ENCODE measurements at regions not wholly inside any gene's neighbourhood (a gene's known extent, or its start where the extent isn't known, plus 50 kb on each side); places are given as distances from the start of the nearest gene placed in this dataset.

- no peak for DNase-seq
Measured at GRCh38 chr3:168624892-168625448, 529.2 kb upstream of the GOLIM4 start.

DNA sequence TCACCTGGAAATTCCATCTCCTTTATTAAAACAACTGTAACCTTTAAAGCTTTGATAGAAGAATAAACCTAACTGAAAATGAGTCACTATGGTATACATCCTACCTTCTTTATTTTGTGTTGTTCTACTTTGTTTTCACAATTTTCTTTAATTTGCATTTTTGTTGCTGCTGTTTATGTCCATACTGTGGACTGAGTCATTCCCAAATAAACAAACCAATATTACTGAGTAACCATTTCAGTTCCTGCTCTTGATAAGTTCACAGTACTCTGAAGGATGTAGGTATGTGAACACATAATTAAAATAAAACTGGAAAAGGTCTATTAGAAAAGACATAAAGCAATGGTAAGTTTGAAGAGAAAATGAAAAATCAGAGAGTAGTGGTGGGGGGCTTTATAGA, 528.5 kb upstream of the GOLIM4 start:
- DNase-seq = no peak

- DNase-seq = no peak
Measured at GRCh38 chr3:168622795-168623194, 527.1 kb upstream of the GOLIM4 start.

DNA sequence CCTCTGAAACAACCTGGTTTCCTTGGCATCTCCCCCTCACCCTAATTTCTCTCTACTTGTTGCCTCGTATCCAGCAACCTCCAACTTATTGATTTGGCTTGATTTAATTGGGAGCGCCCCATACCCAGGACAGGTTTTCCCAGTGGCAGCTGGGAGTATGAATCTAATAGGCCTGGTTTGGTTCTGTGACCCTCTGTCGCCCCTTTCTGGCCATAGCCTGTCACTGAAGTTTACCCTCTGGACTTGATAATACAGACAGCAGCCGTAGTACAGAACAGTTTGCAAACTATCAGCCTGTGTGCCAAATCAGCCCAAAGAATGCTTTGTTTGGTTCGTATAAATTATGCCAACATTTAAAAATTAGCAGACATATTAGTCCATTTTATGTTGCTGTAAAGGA, 525.1 kb upstream of the GOLIM4 start:
- DNase-seq = no peak

GRCh38 chr3:168618827-168619470, 523.2 kb upstream of the GOLIM4 start:
- DNase-seq = peak; percentile 5

DNA sequence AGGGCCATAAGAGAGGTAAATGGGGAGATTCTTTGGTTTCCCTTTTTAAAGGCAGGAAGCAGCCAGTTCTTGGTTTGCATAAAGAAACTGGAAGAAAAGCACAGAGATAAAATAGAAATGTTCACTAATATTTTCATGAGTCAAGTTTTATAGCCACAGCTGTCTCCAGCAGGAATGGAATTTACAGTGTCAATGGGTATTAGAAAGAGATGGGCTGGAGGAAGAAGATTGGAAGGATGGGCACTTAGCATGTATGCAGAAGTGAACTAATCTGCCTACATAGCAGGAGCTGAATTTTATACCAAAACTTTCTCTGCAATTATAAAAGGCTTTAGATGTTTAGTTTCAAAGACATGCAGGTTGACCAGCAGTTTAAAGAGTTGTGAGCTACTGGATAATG, 521.9 kb upstream of the GOLIM4 start:
- no peak for DNase-seq

- DNase-seq = no peak
Measured at GRCh38 chr3:168616915-168617314, 521.2 kb upstream of the GOLIM4 start.

GRCh38 chr3:168615493-168616020, 519.8 kb upstream of the GOLIM4 start:
- no peak for DNase-seq

DNA sequence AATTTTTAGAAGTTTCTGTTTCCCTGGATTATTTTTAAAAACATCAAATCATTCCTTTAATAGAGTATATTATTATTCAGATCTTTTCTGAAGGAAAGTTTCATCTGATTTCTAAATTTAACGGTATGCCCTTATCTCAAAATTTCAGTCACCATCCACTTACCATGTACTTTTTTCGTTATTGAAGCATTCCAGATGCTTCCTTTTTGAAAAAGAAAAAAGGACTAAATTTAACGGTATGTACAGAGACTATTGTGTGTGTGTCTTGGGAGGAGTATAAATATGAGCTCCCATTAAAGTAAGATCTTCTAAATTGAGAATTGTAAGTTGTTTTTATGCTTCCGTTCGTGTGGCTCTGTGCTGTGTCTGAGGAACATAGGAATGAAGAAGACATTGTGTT, 517.4 kb upstream of the GOLIM4 start:
- no peak for DNase-seq

DNA sequence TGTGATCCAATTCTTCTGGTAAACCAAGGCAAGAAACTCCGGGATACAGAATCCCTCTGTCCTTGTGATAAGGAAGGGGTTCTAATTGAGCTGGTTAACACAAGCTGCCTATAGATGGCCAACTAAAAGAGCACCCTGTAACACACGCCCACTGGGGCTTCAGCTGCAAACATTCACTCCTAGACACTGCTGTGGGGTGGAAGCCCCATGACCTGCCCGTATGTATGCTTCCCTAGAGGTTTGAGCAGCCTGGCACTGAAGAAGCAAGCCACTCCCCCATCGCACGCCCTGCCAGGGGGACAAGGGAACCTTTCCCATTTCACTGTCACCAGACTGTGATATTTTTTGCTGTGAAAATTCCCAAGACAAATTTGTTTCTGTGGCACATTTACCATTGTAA, 516.9 kb upstream of the GOLIM4 start:
- no peak for DNase-seq

DNA sequence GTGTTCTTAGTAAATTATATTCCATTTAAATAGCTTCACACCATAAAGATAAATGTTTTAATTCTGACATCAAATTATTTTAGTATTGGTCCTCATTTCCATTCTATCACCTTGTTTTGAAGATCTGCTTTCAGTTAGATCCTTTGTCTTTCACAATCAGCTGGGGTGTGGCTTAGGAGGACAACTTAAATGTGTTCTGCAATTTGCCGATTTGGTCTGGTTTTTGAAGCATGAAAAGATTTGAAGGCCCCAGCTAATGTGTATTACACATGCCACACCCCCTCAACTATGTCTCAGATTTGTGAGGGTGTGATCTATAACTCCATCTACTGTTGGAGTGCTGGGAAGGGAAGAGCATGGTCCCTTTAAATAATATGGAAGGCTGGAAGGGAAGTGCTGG, 516.1 kb upstream of the GOLIM4 start:
- DNase-seq = no peak

DNA sequence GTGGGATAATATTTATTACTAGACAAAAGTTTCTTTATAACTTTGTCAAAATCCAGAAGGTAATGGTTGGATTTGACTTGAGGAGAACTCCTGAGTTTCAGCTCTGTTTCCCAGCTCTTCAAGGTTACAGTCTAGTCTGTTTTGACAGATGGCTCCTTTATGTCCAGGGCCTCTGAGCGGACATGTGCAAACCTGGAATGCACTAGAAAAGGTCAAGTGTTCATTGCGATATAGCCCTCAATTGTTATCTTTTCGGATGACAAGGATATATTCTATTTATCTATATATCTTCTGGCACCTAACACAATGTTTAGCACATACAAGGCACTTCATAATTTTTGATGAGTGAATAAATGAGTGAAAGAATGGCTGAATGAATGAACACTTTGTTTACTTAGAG, 513.2 kb upstream of the GOLIM4 start:
- no peak for DNase-seq

- no peak for DNase-seq
Measured at GRCh38 chr3:168604767-168605166, 509.0 kb upstream of the GOLIM4 start.

DNA sequence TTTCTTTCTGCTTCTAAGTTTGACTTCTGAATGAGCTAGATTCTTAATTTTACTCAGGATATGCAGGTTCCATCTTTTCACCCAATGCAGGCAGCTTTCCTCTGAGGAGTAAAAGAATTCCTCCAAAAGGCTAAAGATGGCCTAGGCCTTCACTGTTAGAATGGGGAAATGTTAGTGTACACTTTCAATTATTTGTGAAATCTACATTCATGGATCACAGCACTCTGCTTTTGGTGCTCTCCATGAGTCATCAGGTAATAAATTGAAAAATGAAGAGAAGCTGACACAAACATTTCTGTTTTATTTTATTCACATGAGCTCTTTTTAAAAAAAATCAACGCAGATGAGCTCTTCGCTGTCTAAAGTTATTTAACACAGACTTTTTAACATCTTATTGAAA, 502.5 kb upstream of the GOLIM4 start:
- no peak for DNase-seq

DNA sequence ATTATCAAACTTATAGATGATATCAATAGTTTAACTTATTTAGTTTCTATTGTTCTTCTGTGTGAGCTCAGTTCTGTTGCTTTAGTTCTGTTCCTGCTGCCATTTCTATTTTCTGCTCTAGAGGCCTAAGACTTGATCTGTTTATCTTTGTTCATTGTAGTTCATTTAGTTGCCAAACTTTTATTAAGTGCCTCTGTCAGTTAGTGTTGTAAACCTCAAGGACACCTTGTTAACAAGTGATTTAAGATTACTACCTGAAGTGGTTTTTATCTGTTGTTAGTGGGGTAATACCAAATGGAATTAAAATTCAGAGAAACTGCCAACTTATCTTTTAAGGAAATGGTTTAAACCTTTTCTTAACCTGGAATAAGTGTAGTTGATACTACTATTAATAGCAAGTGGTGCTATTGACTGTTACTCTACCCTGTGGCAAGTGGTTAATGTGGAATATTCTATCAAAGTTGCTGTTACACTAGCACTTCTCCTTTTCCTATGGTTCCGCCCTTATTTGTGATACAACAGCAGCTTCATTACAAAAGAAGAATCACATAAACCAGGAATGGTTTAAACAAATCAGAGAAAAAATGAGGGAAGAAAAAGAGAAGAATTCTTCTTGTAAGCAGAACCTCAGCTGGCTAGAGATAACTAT, 500.6 kb upstream of the GOLIM4 start:
- no peak for DNase-seq

DNA sequence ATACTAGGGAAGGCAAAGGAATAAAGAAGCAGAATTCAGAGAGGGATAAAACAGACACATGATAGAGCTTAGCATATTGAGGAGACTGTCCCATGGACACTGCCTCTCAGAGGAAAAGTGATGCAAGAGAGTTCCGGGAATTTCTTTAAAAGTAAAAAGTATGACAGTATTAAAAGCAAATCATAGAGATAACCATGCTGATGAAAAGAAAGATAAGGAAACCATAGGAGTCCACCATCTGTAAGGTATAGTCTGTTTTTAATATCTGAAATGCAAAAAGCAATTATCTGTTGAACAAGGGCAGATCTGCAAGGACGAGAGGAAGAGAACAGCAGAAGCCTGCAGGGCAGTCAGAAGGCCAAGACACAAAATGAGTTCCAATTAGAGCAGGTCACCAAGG, 495.9 kb upstream of the GOLIM4 start:
- no peak for DNase-seq

GRCh38 chr3:168589376-168589775, 493.7 kb upstream of the GOLIM4 start:
- DNase-seq = no peak

DNA sequence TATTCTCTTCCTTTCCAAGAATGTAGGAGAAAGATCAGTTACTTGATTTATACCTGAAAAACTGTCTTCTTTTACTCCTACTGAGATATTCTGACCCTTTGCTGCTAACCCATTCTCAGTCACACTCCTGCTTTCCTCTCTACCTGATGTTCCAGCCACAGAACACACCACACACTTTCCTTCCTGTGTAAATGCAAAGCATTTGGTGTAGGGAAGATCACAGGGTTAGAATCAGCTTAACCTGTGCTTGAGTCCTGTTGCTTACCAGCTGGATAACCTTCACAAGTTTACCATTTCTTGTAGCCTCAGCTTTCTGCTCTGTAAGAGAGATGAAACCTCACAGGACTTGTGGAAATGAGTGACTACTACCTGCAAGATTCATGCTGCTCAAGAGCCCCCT, 489.8 kb upstream of the GOLIM4 start:
- no peak for DNase-seq

DNA sequence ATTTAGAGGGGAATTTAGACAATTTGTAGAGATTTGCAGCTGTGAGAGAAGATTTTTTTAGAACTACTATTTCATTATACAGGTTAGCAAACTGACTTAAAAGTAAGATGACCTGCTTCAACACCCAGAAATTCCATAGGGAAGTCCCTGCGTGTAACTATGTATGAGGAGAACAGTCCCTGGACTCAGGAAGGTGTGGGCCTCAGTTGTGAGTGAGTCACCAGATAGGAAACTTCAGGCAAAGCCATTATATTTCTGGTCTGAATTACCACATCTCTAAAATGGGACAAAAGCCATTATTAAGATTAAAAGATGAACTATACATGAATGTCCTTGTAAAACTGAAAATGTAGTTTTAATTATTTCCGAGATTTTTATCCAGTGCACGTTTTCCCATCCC, 488.3 kb upstream of the GOLIM4 start:
- no peak for DNase-seq

DNA sequence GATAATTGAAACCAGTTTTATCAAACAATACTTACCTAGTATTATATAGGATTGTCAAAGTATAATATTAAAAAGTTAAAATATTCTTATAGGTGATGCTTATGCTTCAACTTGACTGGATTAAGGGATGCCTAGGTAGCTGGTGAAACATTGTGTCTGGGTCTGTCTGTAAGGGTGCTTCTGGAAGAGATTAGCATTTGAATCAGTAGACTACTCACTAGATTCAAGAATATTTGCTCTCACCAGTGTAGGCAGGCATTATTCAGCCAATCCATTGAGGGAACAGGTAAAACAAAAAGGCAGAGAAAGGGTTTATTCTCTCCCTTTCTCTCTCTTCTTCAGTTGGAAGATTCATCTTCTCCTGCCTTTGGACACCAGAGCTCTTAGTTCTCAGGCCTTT, 486.8 kb upstream of the GOLIM4 start:
- DNase-seq = no peak

- DNase-seq = no peak
Measured at GRCh38 chr3:168581771-168582225, 486.1 kb upstream of the GOLIM4 start.

GRCh38 chr3:168579010-168579409, 483.3 kb upstream of the GOLIM4 start:
- DNase-seq = no peak

DNA sequence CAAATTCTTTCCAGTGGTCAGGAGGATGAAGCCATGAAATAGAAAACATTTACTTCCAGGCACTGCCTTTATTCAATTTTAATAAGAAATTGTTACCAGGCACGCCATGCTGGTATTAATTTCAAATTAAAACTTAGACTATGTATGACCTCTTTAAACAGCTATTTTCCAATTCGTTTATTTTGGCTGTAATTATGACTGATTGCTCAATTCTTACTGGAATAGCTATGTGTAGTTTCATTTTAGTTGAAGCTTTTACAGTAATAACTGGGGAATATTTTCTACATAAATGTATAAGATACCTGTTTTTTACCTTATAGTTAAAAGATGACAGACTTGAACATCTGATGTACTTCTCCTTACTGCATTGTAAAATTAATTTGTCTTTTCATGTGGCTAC, 480.0 kb upstream of the GOLIM4 start:
- no peak for DNase-seq

DNA sequence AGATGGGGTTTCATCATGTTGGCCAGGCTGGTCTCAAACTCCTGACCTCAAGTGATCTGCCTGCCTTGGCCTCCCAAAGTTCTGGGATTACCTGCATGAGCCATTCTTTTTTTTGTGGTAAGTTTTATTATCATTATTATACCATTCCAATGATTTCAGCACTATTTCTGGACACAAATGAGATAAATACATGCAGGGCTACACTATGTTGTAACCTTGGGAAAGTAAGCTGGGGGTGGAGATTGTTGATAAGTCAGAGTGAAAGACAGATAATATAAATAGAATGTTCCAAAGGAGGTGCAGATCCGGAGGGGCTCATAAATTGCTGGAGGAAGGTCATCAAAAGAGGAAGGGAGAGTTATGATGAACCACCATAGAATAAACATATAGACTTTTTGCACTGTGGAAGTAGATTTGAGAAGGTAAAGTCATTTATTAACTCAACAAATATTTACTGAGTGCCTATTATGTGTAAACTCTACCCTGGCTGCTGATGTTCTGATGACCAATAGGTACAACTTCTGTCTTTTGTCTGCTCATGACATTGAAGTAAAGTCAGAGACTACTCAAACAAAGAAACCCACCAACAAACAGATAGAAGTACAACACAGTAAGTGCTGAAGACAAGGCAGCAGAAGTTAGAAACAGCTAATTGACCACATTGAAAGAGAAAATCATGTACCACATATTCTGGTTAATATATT, 478.9 kb upstream of the GOLIM4 start:
- no peak for DNase-seq
